Liver (tissue), 8 donors: ENCODE measurements at regions not wholly inside any gene's neighbourhood (a gene's known extent, or its start where the extent isn't known, plus 50 kb on each side); places are given as distances from the start of the nearest gene placed in this dataset.

Experiments used
- DNase-seq: peaks from one replicate; pipeline ENCODE4 v3.0.0-alpha.2; 2017; ENCODE audit warnings: low spot score
- H3K27ac ChIP-seq, 2 donors: one replicate each; pipeline ENCODE4 v1.7.0; 2013; ENCODE audit warnings: inconsistent platforms in 2 of 2, low read length in 2 of 2, control low read depth in 1 of 2, low read depth in 1 of 2, mild to moderate bottlenecking in 1 of 2
- H3K27me3 ChIP-seq, 4 donors: one replicate each; pipeline versions ENCODE4 v1.6.1 to v1.7.0; 2013; ENCODE audit warnings: low read length in 3 of 4, inconsistent platforms in 1 of 4, mild to moderate bottlenecking in 1 of 4, moderate library complexity in 1 of 4; ENCODE audit not compliant: control insufficient read depth in 4 of 4, insufficient read depth in 4 of 4
- H3K36me3 ChIP-seq, 4 donors: one replicate each; pipeline versions ENCODE4 v1.6.1 to v1.7.0; 2013; ENCODE audit warnings: low read length in 3 of 4, mild to moderate bottlenecking in 3 of 4, low read depth in 1 of 4, moderate library complexity in 1 of 4; ENCODE audit not compliant: control insufficient read depth in 4 of 4, insufficient read depth in 3 of 4
- H3K4me1 ChIP-seq, 4 donors: one replicate each; pipeline versions ENCODE4 v1.6.1 to v1.7.0; 2013; ENCODE audit warnings: low read length in 3 of 4, mild to moderate bottlenecking in 3 of 4, moderate library complexity in 1 of 4; ENCODE audit not compliant: control insufficient read depth in 4 of 4, insufficient read depth in 4 of 4
- H3K4me3 ChIP-seq, 3 donors: one replicate each; pipeline versions ENCODE4 v1.6.1 to v1.7.0; 2013; ENCODE audit warnings: low read length in 3 of 3, control low read depth in 1 of 3, low read depth in 1 of 3, mild to moderate bottlenecking in 1 of 3
- H3K9ac ChIP-seq, 2 donors: one replicate each; pipeline ENCODE4 v1.7.0; 2013; ENCODE audit warnings: low read length in 2 of 2, mild to moderate bottlenecking in 2 of 2, moderate library complexity in 2 of 2, control low read depth in 1 of 2, low read depth in 1 of 2
- H3K9me3 ChIP-seq, 4 donors: one replicate each; pipeline versions ENCODE4 v1.6.1 to v1.7.0; 2013; ENCODE audit warnings: low read length in 3 of 4; ENCODE audit not compliant: control insufficient read depth in 4 of 4
- ATF3 ChIP-seq: IDR thresholded peaks from 2 replicates; pipeline ENCODE4 v1.6.1; 2016; ENCODE audit warnings: antibody characterized with exemption
- CTCF ChIP-seq: fragments of 150-350 bp; IDR thresholded peaks from 2 replicates; pipeline ENCODE4 v1.5.1; 2017; ENCODE audit warnings: improper control_type of control experiment, low read depth, low read length; ENCODE audit not compliant: missing input control
- EGR1 ChIP-seq, 2 donors: IDR thresholded peaks; 2 replicates each; pipeline ENCODE4 v1.6.1; 2016 to 2018; ENCODE audit warnings: antibody characterized with exemption in 2 of 2, low read depth in 2 of 2
- FOXA1 ChIP-seq: IDR thresholded peaks from 2 replicates; pipeline ENCODE4 v1.6.1; 2016; ENCODE audit warnings: antibody characterized with exemption
- FOXA2 ChIP-seq: IDR thresholded peaks from 2 replicates; pipeline ENCODE4 v1.6.1; 2016; ENCODE audit warnings: antibody characterized with exemption
- GABPA ChIP-seq, 2 donors: IDR thresholded peaks in 1 of 2; conservative IDR thresholded peaks in 1 of 2; 2 replicates each; pipeline ENCODE4 v1.6.1; 2016; ENCODE audit warnings: antibody characterized with exemption in 2 of 2, mild to moderate bottlenecking in 1 of 2, moderate library complexity in 1 of 2
- HNF4A ChIP-seq, 2 donors: conservative IDR thresholded peaks; 2 replicates each; pipeline ENCODE4 v1.6.1; 2016; ENCODE audit warnings: antibody characterized with exemption in 2 of 2, mild to moderate bottlenecking in 2 of 2
- HNF4G ChIP-seq: IDR thresholded peaks from 2 replicates; pipeline ENCODE4 v1.6.1; 2016; ENCODE audit warnings: antibody characterized with exemption
- JUND ChIP-seq, 2 donors: IDR thresholded peaks; 2 replicates each; pipeline ENCODE4 v1.6.1; 2016; ENCODE audit warnings: antibody characterized with exemption in 2 of 2
- MAX ChIP-seq: IDR thresholded peaks from 2 replicates; pipeline ENCODE4 v1.6.1; 2016; ENCODE audit warnings: antibody characterized with exemption
- REST ChIP-seq: IDR thresholded peaks from 2 replicates; pipeline ENCODE4 v1.6.1; 2016; ENCODE audit warnings: antibody characterized with exemption, mild to moderate bottlenecking
- RXRA ChIP-seq, 2 donors: IDR thresholded peaks; 2 replicates each; pipeline ENCODE4 v1.6.1; 2017 to 2018; ENCODE audit warnings: antibody characterized with exemption in 2 of 2, mild to moderate bottlenecking in 1 of 2
- TAF1 ChIP-seq: conservative IDR thresholded peaks from 2 replicates; pipeline ENCODE4 v1.6.1; 2016; ENCODE audit warnings: antibody characterized with exemption, mild to moderate bottlenecking
- YY1 ChIP-seq: IDR thresholded peaks from 2 replicates; pipeline ENCODE4 v1.6.1; 2016; ENCODE audit warnings: antibody characterized with exemption, mild to moderate bottlenecking
- ZBTB33 ChIP-seq: IDR thresholded peaks from 2 replicates; pipeline ENCODE4 v1.6.1; 2016; ENCODE audit warnings: antibody characterized with exemption
- WGBS: extraction: QIAGEN DNeasy Blood & Tissue Kit; methylation state at CpG from one replicate; pipeline ENCODE4 v1.1.7; 2013; 5-methylcytosine and 5-hydroxymethylcytosine counted together
- donor health status: healthy.
- donor health status: healthy.
- donor health status: healthy.
- donor health status: healthy.
- donor health status: healthy.

- TF ChIP-seq RXRA (IDR thresholded peaks at IDR 0.05) (no peak), GABPA (IDR thresholded peaks at IDR 0.05 in 1 of 2, conservative IDR thresholded peaks at IDR 0.05 in 1 of 2) (no peak), EGR1 (IDR thresholded peaks at IDR 0.05; ENCODE audit: low read depth in 2 of 2) (no peak), CTCF (no peak), MAX (no peak), FOXA2 (no peak), FOXA1 (no peak), REST (no peak), TAF1 (no peak), YY1 (no peak), HNF4A (conservative IDR thresholded peaks at IDR 0.05) (no peak), ATF3 (no peak)
- Histone ChIP-seq H3K4me3 (no peak overlapping the region), H3K36me3 (no peaks in the 10 kb centered on the region), H3K4me1 (no peaks in the 10 kb centered on the region), H3K9me3 (no peaks in the 10 kb centered on the region), H3K27me3 (no peaks in the 10 kb centered on the region), H3K27ac (no peak overlapping the region), H3K9ac (no peak overlapping the region)
- DNase-seq = no peak
- WGBS = 77% methylated on average over 8 of the region's 8 CpGs
These were observed 110.2 kb downstream of the MTPAP start for GRCh38 chr10:30238836-30239235.

GRCh38 chr10:30233186-30233959, 115.7 kb downstream of the MTPAP start:
- 83% methylated on average over 4 of the region's 4 CpGs for WGBS
- Histone ChIP-seq H3K9me3 (no peaks in the 10 kb centered on the region), H3K36me3 (no peaks in the 10 kb centered on the region), H3K4me3 (no peak overlapping the region), H3K27ac (no peak overlapping the region), H3K27me3 (no peaks in the 10 kb centered on the region), H3K9ac (no peak overlapping the region), H3K4me1 (no peaks in the 10 kb centered on the region)
- no peak for DNase-seq
- TF ChIP-seq ZBTB33 (no peak), YY1 (no peak), FOXA2 (no peak), HNF4A (conservative IDR thresholded peaks at IDR 0.05) (no peak), JUND (IDR thresholded peaks at IDR 0.05) (no peak), RXRA (IDR thresholded peaks at IDR 0.05) (no peak), EGR1 (IDR thresholded peaks at IDR 0.05; ENCODE audit: low read depth in 2 of 2) (no peak), CTCF (no peak), GABPA (IDR thresholded peaks at IDR 0.05 in 1 of 2, conservative IDR thresholded peaks at IDR 0.05 in 1 of 2) (no peak), ATF3 (no peak), HNF4G (no peak), REST (no peak)
